ENCODE measurements at regions not wholly inside any gene's neighbourhood (a gene's known extent, or its start where the extent isn't known, plus 50 kb on each side); places are given as distances from the start of the nearest gene placed in this dataset.

GRCh38 chr16:56125922-56126321, 65.4 kb upstream of the GNAO1 start:
- no peaks in the 10 kb centered on the region for H3K9me3 Mint-ChIP-seq
- H3K36me3 ChIP-seq (ENCODE audit: control insufficient read depth, insufficient read depth, low read length): no peaks in the 10 kb centered on the region
- H3K27ac Mint-ChIP-seq: no peak overlapping the region
- H3K9me3 ChIP-seq (ENCODE audit: control insufficient read depth, insufficient read depth, low read length): no peaks in the 10 kb centered on the region
- no peaks in the 10 kb centered on the region for H3K27me3 ChIP-seq (ENCODE audit: control insufficient read depth, insufficient read depth, low read length)
- TF ChIP-seq CTCF (IDR thresholded peaks at IDR 0.05): no peak
- H3K4me3 Mint-ChIP-seq: no peak overlapping the region
- WGBS (ENCODE audit: insufficient coverage): 85% methylated on average over 1 of the region's 1 CpG
- no peak overlapping the region for H3K4me3 ChIP-seq (ENCODE audit: low read length)
- peaks cover 41 to 54% of the 10 kb centered on the region in 2 donors for H3K27me3 Mint-ChIP-seq (ENCODE audit: low read depth in 2 of 2)
- H3K27ac ChIP-seq (ENCODE audit: low read length): no peak overlapping the region
- intact Hi-C loops (cut with micrococcal nuclease): no loop called here
- H3K36me3 Mint-ChIP-seq: no peaks in the 10 kb centered on the region
- ATAC-seq: no peak
- H3K4me1 Mint-ChIP-seq: peaks cover 5% of the 10 kb centered on the region in 2 donors
- no peaks in the 10 kb centered on the region for H3K4me1 ChIP-seq (ENCODE audit: control insufficient read depth, insufficient read depth, low read length)
- DNase-seq: no peak

- no peak overlapping the region for H3K27ac ChIP-seq (ENCODE audit: low read length)
- Mint-ChIP-seq H3K36me3 (no peaks in the 10 kb centered on the region), H3K27me3 (ENCODE audit: low read depth in 2 of 2) (peaks cover 18 to 24% of the 10 kb centered on the region in 2 donors), H3K9me3 (no peaks in the 10 kb centered on the region), H3K27ac (no peak overlapping the region), H3K4me3 (no peak overlapping the region), H3K4me1 (peaks cover 7 to 9% of the 10 kb centered on the region in 2 donors)
- ATAC-seq (no peak), DNase-seq (no peak)
- 100% methylated on average over 2 of the region's 2 CpGs for WGBS (ENCODE audit: insufficient coverage)
- no peak for TF ChIP-seq CTCF (IDR thresholded peaks at IDR 0.05)
- H3K9me3 ChIP-seq (ENCODE audit: control insufficient read depth, insufficient read depth, low read length): no peaks in the 10 kb centered on the region
- intact Hi-C loops (cut with micrococcal nuclease): no loop called here
- H3K27me3 ChIP-seq (ENCODE audit: control insufficient read depth, insufficient read depth, low read length): no peaks in the 10 kb centered on the region
- H3K4me3 ChIP-seq (ENCODE audit: low read length): no peak overlapping the region
- H3K36me3 ChIP-seq (ENCODE audit: control insufficient read depth, insufficient read depth, low read length): no peaks in the 10 kb centered on the region
- no peaks in the 10 kb centered on the region for H3K4me1 ChIP-seq (ENCODE audit: control insufficient read depth, insufficient read depth, low read length)
Observed at GRCh38 chr16:56122251-56122650, 69.0 kb upstream of the GNAO1 start.

- H3K9me3 ChIP-seq (ENCODE audit: control insufficient read depth, insufficient read depth, low read length): no peaks in the 10 kb centered on the region
- H3K27me3 ChIP-seq (ENCODE audit: control insufficient read depth, insufficient read depth, low read length): no peaks in the 10 kb centered on the region
- DNase-seq: no peak
- no peak overlapping the region for H3K4me3 ChIP-seq (ENCODE audit: low read length)
- Mint-ChIP-seq H3K4me1 (peaks cover 7 to 9% of the 10 kb centered on the region in 2 donors), H3K4me3 (no peak overlapping the region), H3K27me3 (ENCODE audit: low read depth in 2 of 2) (peaks cover 16 to 17% of the 10 kb centered on the region in 2 donors), H3K36me3 (no peaks in the 10 kb centered on the region), H3K27ac (no peak overlapping the region), H3K9me3 (no peaks in the 10 kb centered on the region)
- no peak for ATAC-seq
- H3K27ac ChIP-seq (ENCODE audit: low read length): no peak overlapping the region
- TF ChIP-seq CTCF (IDR thresholded peaks at IDR 0.05): no peak
- 69% methylated on average over 2 of the region's 2 CpGs for WGBS (ENCODE audit: insufficient coverage)
- no peaks in the 10 kb centered on the region for H3K36me3 ChIP-seq (ENCODE audit: control insufficient read depth, insufficient read depth, low read length)
- H3K4me1 ChIP-seq (ENCODE audit: control insufficient read depth, insufficient read depth, low read length): no peaks in the 10 kb centered on the region
- intact Hi-C loops (cut with micrococcal nuclease): no loop called here
Observed at GRCh38 chr16:56121156-56121500, 70.2 kb upstream of the GNAO1 start.

GRCh38 chr16:56120447-56121155, 70.7 kb upstream of the GNAO1 start:
- Mint-ChIP-seq H3K4me1 (peaks cover 7 to 9% of the 10 kb centered on the region in 2 donors), H3K4me3 (no peak overlapping the region), H3K27ac (no peak overlapping the region), H3K36me3 (no peaks in the 10 kb centered on the region), H3K9me3 (no peaks in the 10 kb centered on the region), H3K27me3 (ENCODE audit: low read depth in 2 of 2) (peaks cover 12 to 14% of the 10 kb centered on the region in 2 donors)
- Histone ChIP-seq H3K4me3 (ENCODE audit: low read length) (no peak overlapping the region), H3K27ac (ENCODE audit: low read length) (no peak overlapping the region), H3K9me3 (ENCODE audit: control insufficient read depth, insufficient read depth, low read length) (no peaks in the 10 kb centered on the region), H3K36me3 (ENCODE audit: control insufficient read depth, insufficient read depth, low read length) (no peaks in the 10 kb centered on the region), H3K4me1 (ENCODE audit: control insufficient read depth, insufficient read depth, low read length) (no peaks in the 10 kb centered on the region), H3K27me3 (ENCODE audit: control insufficient read depth, insufficient read depth, low read length) (no peaks in the 10 kb centered on the region)
- 88% methylated on average over 2 of the region's 3 CpGs for WGBS (ENCODE audit: insufficient coverage)
- TF ChIP-seq CTCF (IDR thresholded peaks at IDR 0.05): no peak
- DNase-seq (no peak), ATAC-seq (no peak)
- intact Hi-C loops (cut with micrococcal nuclease): no loop called here
